HCT116 (cell line): ENCODE measurements at regions not wholly inside any gene's neighbourhood (a gene's known extent, or its start where the extent isn't known, plus 50 kb on each side); places are given as distances from the start of the nearest gene placed in this dataset.

Experiments used
- CTCF ChIP-seq, 3 experiments: fragments of 200-600 bp in 1 of 3; sonication (generic) in 1 of 3; IDR thresholded peaks in 2 of 3; conservative IDR thresholded peaks in 1 of 3; 2 replicates each; pipeline ENCODE4 v1.5.1; 2012 to 2017; ENCODE audit warnings: low read depth in 2 of 3, low read length in 2 of 3, antibody characterized with exemption in 1 of 3, borderline replicate concordance in 1 of 3, control low read depth in 1 of 3, mild to moderate bottlenecking in 1 of 3, mixed read lengths in 1 of 3, mixed run types in 1 of 3, moderate library complexity in 1 of 3; ENCODE audit not compliant: insufficient read depth in 1 of 3
- EZH2phosphoT487 ChIP-seq: fragments of 200-600 bp; IDR thresholded peaks from 2 replicates; pipeline ENCODE4 v1.6.1; 2018; ENCODE audit warnings: antibody characterized with exemption, borderline replicate concordance
- POLR2A ChIP-seq: IDR thresholded peaks from 2 replicates; pipeline ENCODE4 v1.7.0; 2011; ENCODE audit warnings: borderline replicate concordance; ENCODE audit not compliant: insufficient read depth, insufficient read length; ENCODE audit errors: extremely low read depth
- RAD21 ChIP-seq: IDR thresholded peaks from 2 replicates; pipeline ENCODE4 v1.6.1; 2012; ENCODE audit warnings: low read depth, mild to moderate bottlenecking
- REST ChIP-seq: IDR thresholded peaks from 2 replicates; pipeline ENCODE4 v1.6.1; 2012; ENCODE audit warnings: low read depth
- SP1 ChIP-seq: IDR thresholded peaks from 2 replicates; pipeline ENCODE4 v1.6.1; 2012; ENCODE audit warnings: low read depth
- ZBTB33 ChIP-seq: IDR thresholded peaks from 2 replicates; pipeline ENCODE4 v1.6.1; 2011; ENCODE audit warnings: mild to moderate bottlenecking, low read length, moderate library complexity; ENCODE audit not compliant: insufficient replicate concordance; ENCODE audit errors: extremely low read depth
- ZNF274 ChIP-seq: fragments of 200-500 bp; sonication (Bioruptor generic); IDR thresholded peaks from 2 replicates; pipeline ENCODE4 v1.6.1; 2014; ENCODE audit warnings: mild to moderate bottlenecking, low read depth, low read length, inconsistent platforms

- TF ChIP-seq CTCF (IDR thresholded peaks at IDR 0.05 in 2 of 3, conservative IDR thresholded peaks at IDR 0.05 in 1 of 3; ENCODE audit: borderline replicate concordance in 1 of 3, insufficient read depth in 1 of 3, low read depth in 2 of 3, low read length in 2 of 3) (no peak), EZH2phosphoT487 (no peak), ZNF274 (no peak), POLR2A (no peak), REST (no peak), SP1 (no peak), ZBTB33 (no peak), RAD21 (no peak)
These were observed 350.8 kb upstream of the IGFBP7 start for GRCh38 chr4:57460967-57461366.
